ENCODE measurements at regions not wholly inside any gene's neighbourhood (a gene's known extent, or its start where the extent isn't known, plus 50 kb on each side); places are given as distances from the start of the nearest gene placed in this dataset.

DNA sequence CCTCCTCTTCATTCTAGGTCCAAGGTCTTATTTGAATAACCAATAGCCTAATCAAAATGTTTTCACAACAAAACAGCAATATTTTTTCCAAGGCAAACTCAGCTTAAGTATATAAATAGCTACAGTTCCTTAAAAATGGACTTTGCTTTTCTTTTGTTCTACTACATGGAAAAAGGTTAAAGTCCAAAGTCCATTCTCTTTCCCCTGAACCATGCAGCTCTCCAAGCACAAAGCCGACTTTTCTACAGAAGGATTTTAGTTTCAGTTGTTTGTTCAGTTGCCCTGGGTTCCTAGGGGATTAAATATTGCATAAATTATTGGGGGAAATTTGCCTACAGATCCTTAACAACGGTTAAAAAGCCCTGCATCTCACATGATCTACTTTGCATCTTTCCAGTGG, 677.0 kb upstream of the KLF4 start:
- H3K4me3 ChIP-seq (ENCODE audit: low read depth in 1 of 2, low read length in 2 of 2), result no peak overlapping the region
- no peaks in the 10 kb centered on the region for H3K9me3 ChIP-seq (ENCODE audit: low read length)
- H3K4me1 ChIP-seq (ENCODE audit: insufficient read depth, low read length), result no peaks in the 10 kb centered on the region
- H3K9ac ChIP-seq (ENCODE audit: low read length), result no peak overlapping the region
- no peaks in the 10 kb centered on the region for H3K36me3 ChIP-seq (ENCODE audit: insufficient read depth, low read length)
- H3K27me3 ChIP-seq (ENCODE audit: control insufficient read depth in 1 of 2, insufficient read depth in 2 of 2, low read length in 2 of 2), result no peaks in the 10 kb centered on the region
- no peak overlapping the region for H3K27ac ChIP-seq (ENCODE audit: low read depth, low read length)

DNA sequence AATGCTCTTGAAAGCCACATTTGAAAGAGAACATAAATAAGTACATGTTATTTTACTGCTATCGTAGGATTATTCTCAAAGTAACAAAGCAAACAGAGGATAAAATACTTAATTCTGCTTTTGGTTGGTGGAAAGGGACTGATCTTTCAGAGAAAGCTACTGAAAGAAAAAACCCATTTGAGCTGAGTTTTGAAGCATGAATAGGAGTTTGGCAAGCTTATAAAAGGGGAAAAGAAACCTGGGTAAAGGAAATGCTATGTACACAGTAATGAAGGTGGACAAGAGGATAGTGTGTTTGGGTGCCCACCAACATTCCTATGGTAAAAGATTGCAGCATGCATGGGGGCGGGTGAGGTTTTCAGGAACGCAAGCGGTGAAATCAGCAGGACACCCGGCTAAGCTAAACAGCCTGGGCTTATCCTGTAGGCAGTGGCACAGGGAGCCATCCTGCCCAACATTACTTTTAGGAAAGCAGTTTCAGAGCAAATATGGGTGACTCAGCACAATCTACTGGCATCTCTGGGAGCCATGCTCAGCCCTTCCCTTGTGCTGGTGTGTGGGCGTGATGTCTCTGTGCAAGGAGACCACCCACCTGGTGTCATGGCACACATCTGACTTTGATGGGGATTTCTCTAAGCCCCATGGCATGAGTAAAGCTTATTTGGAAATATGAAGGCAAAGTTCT, 673.9 kb upstream of the KLF4 start:
- no peaks in the 10 kb centered on the region for H3K27me3 ChIP-seq (ENCODE audit: control insufficient read depth in 1 of 2, insufficient read depth in 2 of 2, low read length in 2 of 2)
- H3K36me3 ChIP-seq (ENCODE audit: insufficient read depth, low read length), result no peaks in the 10 kb centered on the region
- no peaks in the 10 kb centered on the region for H3K9me3 ChIP-seq (ENCODE audit: low read length)
- no peak overlapping the region for H3K4me3 ChIP-seq (ENCODE audit: low read depth in 1 of 2, low read length in 2 of 2)
- no peak overlapping the region for H3K9ac ChIP-seq (ENCODE audit: low read length)
- no peaks in the 10 kb centered on the region for H3K4me1 ChIP-seq (ENCODE audit: insufficient read depth, low read length)
- H3K27ac ChIP-seq (ENCODE audit: low read depth, low read length), result no peak overlapping the region

DNA sequence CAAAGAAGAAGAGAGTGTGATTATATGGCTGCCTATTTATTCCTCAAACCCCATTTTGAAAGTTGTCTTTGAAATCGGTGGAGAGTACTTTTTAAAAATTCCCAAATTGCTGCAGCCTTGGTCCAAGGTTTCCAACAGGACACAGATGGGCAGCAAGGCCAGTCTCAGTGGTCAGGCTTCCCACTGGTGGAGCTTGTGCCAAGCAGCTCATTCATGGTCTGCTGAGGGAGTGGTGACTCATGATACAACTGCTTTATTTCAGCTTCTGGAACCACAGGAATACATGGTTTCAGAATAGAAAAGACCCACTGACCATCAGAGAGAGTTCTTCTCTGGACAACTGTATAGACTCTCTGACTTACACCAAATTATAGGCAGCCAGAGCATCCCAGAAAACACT, 673.1 kb upstream of the KLF4 start:
- Histone ChIP-seq H3K9ac (ENCODE audit: low read length) (no peak overlapping the region), H3K27ac (ENCODE audit: low read depth, low read length) (no peak overlapping the region), H3K36me3 (ENCODE audit: insufficient read depth, low read length) (no peaks in the 10 kb centered on the region), H3K9me3 (ENCODE audit: low read length) (no peaks in the 10 kb centered on the region), H3K27me3 (ENCODE audit: control insufficient read depth in 1 of 2, insufficient read depth in 2 of 2, low read length in 2 of 2) (no peaks in the 10 kb centered on the region), H3K4me1 (ENCODE audit: insufficient read depth, low read length) (no peaks in the 10 kb centered on the region), H3K4me3 (ENCODE audit: low read depth in 1 of 2, low read length in 2 of 2) (no peak overlapping the region)

DNA sequence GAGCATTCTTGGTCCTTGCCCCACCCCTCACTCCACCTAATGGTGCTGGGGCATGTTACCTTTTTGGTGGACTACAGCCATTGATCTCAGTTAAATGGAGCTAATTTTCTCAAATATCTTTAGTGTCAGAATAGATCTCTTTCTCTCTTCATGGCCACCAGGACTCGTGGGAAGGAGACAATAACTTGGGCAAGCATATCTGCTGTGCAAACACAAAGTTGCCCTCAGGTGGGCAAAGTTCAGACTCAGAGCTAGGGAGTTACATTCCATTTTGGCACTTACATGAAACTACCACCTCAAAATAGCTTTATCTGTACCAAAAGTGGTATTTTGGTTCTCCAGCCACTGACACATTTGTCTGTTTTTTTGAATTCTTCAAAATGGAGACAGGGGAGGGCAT, 671.9 kb upstream of the KLF4 start:
- no peak overlapping the region for H3K4me3 ChIP-seq (ENCODE audit: low read depth in 1 of 2, low read length in 2 of 2)
- H3K9me3 ChIP-seq (ENCODE audit: low read length), result no peaks in the 10 kb centered on the region
- H3K27ac ChIP-seq (ENCODE audit: low read depth, low read length), result no peak overlapping the region
- no peaks in the 10 kb centered on the region for H3K27me3 ChIP-seq (ENCODE audit: control insufficient read depth in 1 of 2, insufficient read depth in 2 of 2, low read length in 2 of 2)
- no peaks in the 10 kb centered on the region for H3K4me1 ChIP-seq (ENCODE audit: insufficient read depth, low read length)
- no peaks in the 10 kb centered on the region for H3K36me3 ChIP-seq (ENCODE audit: insufficient read depth, low read length)
- H3K9ac ChIP-seq (ENCODE audit: low read length), result no peak overlapping the region

DNA sequence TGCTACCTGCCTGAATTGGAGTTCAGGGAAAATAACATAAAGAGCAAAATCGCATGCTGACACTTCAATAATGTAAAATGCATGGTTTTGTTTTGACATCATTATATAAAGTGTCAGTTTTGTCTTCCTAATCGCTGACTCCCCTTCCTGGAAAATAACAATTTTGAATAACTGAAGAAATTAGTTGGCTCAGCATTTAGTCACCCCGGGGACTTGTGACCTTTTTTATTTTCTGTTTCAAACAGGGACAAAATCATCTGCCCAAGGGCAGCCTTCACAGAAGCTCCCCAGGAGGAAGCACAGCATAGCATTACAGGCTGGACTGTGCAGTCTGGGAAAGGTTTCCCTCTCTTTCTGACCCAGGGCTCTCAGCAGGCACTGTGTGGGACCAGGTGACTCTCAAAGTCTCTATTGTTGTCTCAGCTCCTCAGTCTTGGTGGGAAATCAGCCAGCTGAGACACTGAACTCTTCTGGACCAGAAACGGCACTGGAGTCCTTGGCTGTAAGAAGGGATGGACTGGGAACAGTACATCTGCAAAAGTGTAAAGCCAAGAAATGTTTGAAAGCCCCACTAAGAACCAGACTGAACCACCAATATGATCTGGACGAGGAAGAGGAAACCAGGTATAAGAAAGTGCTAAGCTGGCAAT, 671.3 kb upstream of the KLF4 start:
- H3K4me1 ChIP-seq (ENCODE audit: insufficient read depth, low read length), result no peaks in the 10 kb centered on the region
- no peak overlapping the region for H3K27ac ChIP-seq (ENCODE audit: low read depth, low read length)

DNA sequence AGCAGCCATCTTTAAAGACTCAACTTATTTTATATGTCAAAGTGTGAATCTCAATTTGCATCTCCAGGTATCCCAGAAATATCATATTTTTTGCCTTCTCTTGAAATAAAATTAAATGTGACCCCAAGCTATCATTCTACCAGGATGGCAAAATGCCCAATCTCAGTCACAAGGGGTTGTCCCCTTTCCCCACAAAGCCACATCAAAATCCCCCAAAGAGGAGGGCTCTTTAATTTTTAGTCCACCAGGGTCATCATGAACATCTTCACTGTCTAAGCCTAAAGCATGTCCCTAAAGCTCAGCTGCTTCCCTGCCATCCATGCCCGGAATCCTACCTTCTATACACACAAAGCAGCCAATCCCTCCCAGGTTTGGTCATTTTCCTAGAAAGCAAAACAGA, 670.5 kb upstream of the KLF4 start:
- Histone ChIP-seq H3K36me3 (ENCODE audit: insufficient read depth, low read length) (no peaks in the 10 kb centered on the region), H3K4me1 (ENCODE audit: insufficient read depth, low read length) (no peaks in the 10 kb centered on the region), H3K27me3 (ENCODE audit: control insufficient read depth in 1 of 2, insufficient read depth in 2 of 2, low read length in 2 of 2) (no peaks in the 10 kb centered on the region), H3K9me3 (ENCODE audit: low read length) (no peaks in the 10 kb centered on the region), H3K27ac (ENCODE audit: low read depth, low read length) (no peak overlapping the region), H3K9ac (ENCODE audit: low read length) (no peak overlapping the region), H3K4me3 (ENCODE audit: low read depth in 1 of 2, low read length in 2 of 2) (no peak overlapping the region)

More for the DNA sequence above, 671.3 kb upstream of the KLF4 start:
- H3K4me3 ChIP-seq (ENCODE audit: low read depth in 1 of 2, low read length in 2 of 2), result no peak overlapping the region
- H3K9ac ChIP-seq (ENCODE audit: low read length), result no peak overlapping the region
- no peaks in the 10 kb centered on the region for H3K27me3 ChIP-seq (ENCODE audit: control insufficient read depth in 1 of 2, insufficient read depth in 2 of 2, low read length in 2 of 2)
- no peaks in the 10 kb centered on the region for H3K36me3 ChIP-seq (ENCODE audit: insufficient read depth, low read length)
- H3K9me3 ChIP-seq (ENCODE audit: low read length), result no peaks in the 10 kb centered on the region

DNA sequence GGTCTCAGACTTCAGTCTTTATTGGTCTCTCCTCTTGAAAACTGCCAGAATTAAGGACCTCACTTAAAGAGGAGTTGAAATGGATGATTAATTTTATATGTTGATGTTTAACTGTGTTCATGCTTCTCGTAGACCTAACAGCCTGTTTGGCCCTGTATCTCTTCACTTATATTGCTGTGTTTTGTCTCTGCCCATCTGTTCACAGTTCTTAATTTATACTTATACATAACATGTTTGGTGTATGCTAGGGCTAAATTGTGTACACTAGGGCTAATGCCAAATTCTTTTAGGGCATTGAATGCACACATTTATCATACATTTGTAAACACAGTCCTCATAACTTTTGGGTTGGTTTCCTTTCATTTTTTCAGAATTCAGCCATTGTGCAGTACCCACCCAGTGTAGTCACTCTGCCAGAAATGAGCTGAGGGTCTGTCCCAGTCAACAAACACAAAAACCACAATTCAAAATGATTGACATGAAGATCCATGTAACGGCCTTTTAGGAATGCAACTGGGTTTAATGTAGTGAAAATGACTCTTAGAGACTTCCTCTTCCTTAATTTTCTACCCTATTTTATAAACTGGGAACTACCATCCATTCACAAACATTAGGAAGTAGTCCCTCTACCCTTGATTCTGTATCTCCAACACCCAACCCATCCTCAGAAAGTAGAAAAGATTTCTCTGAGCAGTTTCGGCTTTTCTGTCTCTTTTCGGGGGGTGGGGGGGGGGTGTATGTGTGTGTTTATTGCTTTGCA, 668.8 kb upstream of the KLF4 start:
- no peaks in the 10 kb centered on the region for H3K4me1 ChIP-seq (ENCODE audit: insufficient read depth, low read length)

DNA sequence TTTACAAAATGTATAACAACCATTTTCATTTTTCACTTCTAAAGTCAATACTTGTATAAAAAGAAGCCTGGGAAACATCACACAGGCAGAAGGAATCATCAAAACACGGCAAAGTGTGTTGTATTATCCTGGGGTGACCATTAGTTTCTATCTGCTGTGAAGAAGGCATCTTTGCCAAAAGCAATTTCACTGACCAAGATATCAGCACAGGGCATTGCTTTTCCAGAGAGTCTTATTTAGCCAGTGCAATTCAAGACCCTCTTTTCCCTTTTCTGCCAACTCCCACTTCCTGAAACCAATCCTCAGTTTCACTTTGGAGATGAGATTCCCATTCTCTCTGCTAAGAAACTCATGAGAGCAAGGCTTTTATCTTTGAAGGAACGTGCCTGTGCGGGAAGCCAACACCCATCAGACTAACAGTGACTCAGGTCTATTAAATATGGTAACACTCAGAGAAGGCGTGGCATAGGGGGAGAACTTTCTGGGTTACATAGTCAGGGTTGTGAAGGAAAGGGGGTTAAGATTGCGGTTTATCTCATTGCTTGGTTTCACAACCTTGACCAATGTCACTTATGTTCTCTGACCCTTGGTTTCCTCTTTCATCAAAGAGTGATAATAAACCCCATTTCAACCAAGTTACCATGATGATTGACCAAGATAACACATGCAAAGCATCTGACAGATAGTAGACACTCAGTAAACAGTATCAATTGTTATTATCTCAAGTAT, 666.9 kb upstream of the KLF4 start:
- H3K4me3 ChIP-seq (ENCODE audit: low read depth in 1 of 2, low read length in 2 of 2), result no peak overlapping the region
- no peak overlapping the region for H3K9ac ChIP-seq (ENCODE audit: low read length)
- no peak overlapping the region for H3K27ac ChIP-seq (ENCODE audit: low read depth, low read length)
- no peaks in the 10 kb centered on the region for H3K9me3 ChIP-seq (ENCODE audit: low read length)
- H3K36me3 ChIP-seq (ENCODE audit: insufficient read depth, low read length), result no peaks in the 10 kb centered on the region
- no peaks in the 10 kb centered on the region for H3K27me3 ChIP-seq (ENCODE audit: control insufficient read depth in 1 of 2, insufficient read depth in 2 of 2, low read length in 2 of 2)
- H3K4me1 ChIP-seq (ENCODE audit: insufficient read depth, low read length), result no peaks in the 10 kb centered on the region

More for the DNA sequence above, 668.8 kb upstream of the KLF4 start:
- Histone ChIP-seq H3K27me3 (ENCODE audit: control insufficient read depth in 1 of 2, insufficient read depth in 2 of 2, low read length in 2 of 2) (no peaks in the 10 kb centered on the region), H3K36me3 (ENCODE audit: insufficient read depth, low read length) (no peaks in the 10 kb centered on the region), H3K9ac (ENCODE audit: low read length) (no peak overlapping the region), H3K4me3 (ENCODE audit: low read depth in 1 of 2, low read length in 2 of 2) (no peak overlapping the region), H3K27ac (ENCODE audit: low read depth, low read length) (no peak overlapping the region), H3K9me3 (ENCODE audit: low read length) (no peaks in the 10 kb centered on the region)

DNA sequence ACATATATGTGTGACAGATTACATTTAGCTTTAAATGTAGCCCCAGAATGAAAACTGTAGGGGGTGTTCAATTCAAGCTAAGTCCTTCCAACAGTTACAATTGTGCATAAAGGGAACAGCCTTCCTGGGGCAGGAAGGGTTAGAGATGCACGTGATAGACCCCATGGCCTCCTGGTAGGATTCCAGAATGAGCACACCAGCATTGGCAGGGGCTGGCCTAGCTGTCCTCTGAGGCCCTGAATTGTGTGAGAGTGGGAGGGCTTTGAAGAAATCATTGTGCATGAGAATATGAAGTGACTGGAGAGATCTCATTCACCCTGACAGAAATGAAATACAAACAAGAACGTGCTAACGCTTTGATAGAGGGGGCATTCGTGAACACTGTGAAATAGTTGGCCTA, 663.8 kb upstream of the KLF4 start:
- H3K36me3 ChIP-seq (ENCODE audit: insufficient read depth, low read length), result no peaks in the 10 kb centered on the region
- no peak overlapping the region for H3K4me3 ChIP-seq (ENCODE audit: low read depth in 1 of 2, low read length in 2 of 2)
- H3K27ac ChIP-seq (ENCODE audit: low read depth, low read length), result no peak overlapping the region
- no peak overlapping the region for H3K9ac ChIP-seq (ENCODE audit: low read length)
- no peaks in the 10 kb centered on the region for H3K9me3 ChIP-seq (ENCODE audit: low read length)
- H3K27me3 ChIP-seq (ENCODE audit: control insufficient read depth in 1 of 2, insufficient read depth in 2 of 2, low read length in 2 of 2), result no peaks in the 10 kb centered on the region
- H3K4me1 ChIP-seq (ENCODE audit: insufficient read depth, low read length), result no peaks in the 10 kb centered on the region

DNA sequence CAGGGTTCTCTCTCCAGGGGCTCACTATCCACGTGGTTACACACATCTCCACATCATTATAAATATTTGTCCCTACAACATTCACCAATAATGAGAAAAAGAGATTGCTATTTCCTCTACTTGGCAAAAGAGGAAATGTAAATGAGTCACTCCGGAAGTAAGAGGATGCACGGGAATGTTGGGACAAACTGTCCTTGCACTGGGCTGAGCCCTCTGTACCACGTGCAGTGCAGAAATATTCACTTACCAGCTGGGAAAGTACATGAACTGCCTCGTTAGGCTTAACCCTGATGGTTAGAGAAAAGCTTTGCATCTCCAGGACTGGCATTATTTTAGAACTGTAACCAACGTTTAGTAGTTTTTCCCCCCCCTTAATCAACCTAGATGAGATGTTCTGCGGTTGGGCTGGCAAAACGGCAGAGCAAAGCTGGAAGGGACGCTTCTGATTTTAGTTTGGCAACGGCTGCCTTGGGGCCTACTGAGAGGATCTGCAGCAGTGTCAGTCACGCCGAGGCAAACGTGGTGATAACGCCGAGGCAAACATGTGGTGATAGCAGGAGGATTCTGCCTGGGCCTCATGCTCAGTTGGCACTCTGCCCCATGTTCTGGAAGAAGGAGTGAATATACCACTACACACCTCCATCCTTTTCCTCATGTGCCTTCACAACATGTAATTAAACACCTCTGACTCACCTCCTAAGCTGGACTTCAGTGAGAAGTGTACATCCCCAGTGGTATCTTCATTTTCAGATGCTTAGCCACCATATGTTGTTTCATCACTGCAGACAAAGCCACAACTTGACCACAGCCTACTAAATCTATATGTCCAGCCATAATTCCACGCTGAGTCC, 661.4 kb upstream of the KLF4 start:
- Histone ChIP-seq H3K36me3 (ENCODE audit: insufficient read depth, low read length) (no peaks in the 10 kb centered on the region), H3K9me3 (ENCODE audit: low read length) (no peaks in the 10 kb centered on the region), H3K4me3 (ENCODE audit: low read depth in 1 of 2, low read length in 2 of 2) (no peak overlapping the region), H3K27me3 (ENCODE audit: control insufficient read depth in 1 of 2, insufficient read depth in 2 of 2, low read length in 2 of 2) (no peaks in the 10 kb centered on the region), H3K27ac (ENCODE audit: low read depth, low read length) (no peak overlapping the region), H3K9ac (ENCODE audit: low read length) (no peak overlapping the region), H3K4me1 (ENCODE audit: insufficient read depth, low read length) (no peaks in the 10 kb centered on the region)

Data from muscle layer of colon (tissue), 2 donors.